Daoy (cell line): ENCODE measurements at regions not wholly inside any gene's neighbourhood (a gene's known extent, or its start where the extent isn't known, plus 50 kb on each side); places are given as distances from the start of the nearest gene placed in this dataset.

Source experiments
- DNase-seq: peaks from one replicate; pipeline ENCODE4 v3.0.0-alpha.2; 2015; ENCODE audit warnings: low read depth

DNA sequence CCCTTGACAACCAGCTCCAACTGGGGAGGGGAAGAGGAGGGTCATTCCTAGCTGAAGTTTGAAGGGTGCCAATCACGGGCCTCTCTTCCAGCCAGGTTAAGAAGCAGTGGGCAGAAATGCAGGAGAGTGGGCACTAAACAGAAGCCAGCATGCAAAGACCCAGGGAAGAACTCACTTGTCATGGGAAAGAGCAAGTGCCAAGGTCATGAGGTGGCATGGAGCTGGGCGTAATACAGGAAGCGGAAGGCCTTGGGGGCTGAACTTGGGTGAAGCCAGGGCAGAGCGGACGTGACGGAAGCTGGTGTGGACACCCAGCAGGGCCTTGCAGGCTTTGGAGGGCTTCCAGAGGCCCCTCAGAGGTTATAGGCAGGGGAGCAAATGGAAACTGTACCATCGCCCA, 302.1 kb downstream of the MAF start:
- no peak for DNase-seq

DNA sequence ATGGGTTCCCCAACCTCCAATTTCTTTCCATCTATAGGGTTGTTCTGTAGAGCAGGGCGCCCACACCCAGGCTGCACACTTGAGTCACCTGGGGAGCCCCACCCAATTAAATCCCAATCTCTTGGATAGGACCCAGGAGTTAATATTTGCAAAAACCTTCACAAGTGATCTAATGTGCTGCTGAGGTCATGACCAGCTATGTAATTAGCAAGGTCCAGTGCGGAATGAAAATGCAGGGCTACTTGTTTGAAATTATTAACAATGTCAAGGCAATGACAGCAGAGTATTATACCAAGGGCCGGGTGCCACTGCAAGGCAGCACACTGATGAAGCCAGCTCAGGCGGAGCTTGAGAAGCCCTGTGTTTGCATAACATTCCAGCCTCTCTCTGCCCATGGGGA, 302.7 kb downstream of the MAF start:
- DNase-seq, result no peak

GRCh38 chr16:79297296-79297695, 303.2 kb downstream of the MAF start:
- no peak for DNase-seq

- DNase-seq, result no peak
Observed at GRCh38 chr16:79296491-79296890, 304.0 kb downstream of the MAF start.

DNA sequence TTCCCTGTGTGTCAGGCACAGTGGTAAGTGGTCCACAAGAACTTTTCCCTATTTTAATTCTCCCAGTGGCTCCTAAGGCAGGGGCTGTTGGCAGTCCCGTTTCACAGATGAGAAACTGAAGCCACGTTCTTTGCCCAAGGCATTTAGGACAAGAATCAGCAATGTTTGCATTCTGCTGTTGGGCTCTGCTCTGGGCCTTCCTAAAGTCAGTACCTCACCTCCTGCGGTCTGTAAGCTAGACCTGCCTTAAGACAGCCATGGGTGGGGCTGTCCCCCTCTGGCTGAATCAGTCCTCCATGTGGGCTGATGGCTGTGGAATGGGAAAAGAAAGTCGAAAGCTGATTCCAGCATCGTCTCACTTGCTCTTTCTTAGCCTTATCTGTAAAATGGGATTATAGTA, 304.8 kb downstream of the MAF start:
- DNase-seq, result no peak

GRCh38 chr16:79295162-79295561, 305.4 kb downstream of the MAF start:
- no peak for DNase-seq

DNA sequence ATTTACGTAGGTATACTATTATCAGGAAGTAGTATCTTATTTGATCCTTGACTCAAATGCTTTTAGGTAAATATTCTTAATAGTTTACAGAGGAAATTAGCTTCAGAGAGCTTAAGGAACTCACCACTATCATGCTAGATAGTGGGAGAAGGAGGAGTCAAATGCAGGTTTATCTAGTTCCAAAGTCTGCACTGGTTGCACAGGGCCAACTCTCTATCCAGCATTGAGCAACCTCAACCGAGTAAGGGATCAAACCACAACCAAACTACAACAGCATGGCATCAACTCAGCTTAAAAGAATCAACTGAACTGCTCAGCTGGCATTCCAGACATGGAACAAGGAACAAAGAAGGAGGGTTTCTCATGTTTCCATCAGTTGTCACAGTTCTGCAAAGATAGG, 306.0 kb downstream of the MAF start:
- no peak for DNase-seq

DNA sequence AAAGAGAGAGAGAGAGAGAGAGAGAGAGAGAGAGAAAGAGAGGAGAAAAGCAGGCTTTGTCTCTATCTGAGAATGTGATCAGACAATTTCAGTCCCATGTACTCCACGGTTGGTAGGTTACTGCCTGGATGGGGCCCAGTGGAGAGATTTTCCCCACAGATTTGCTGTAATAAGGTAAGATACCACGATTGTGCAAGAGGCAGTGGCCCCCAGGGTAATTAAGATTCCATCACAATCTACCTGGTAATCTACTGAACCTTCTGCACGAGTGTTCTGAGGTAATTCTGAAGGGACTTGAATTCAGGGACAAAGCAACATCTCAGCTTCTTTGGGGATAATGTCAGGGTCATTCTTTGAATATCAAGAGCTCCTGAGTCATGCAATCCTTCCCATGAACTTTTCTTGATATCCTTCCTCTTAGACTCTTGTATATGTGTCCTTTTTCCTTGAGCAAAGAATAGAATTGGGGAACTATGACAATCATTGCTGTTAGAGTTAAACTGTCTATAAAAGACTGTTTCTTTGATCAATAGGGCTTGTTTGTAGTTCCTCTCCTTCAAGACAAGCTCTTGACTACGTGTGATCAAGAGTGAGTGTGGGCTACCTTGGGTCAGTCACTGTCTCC, 306.6 kb downstream of the MAF start:
- no peak for DNase-seq

DNA sequence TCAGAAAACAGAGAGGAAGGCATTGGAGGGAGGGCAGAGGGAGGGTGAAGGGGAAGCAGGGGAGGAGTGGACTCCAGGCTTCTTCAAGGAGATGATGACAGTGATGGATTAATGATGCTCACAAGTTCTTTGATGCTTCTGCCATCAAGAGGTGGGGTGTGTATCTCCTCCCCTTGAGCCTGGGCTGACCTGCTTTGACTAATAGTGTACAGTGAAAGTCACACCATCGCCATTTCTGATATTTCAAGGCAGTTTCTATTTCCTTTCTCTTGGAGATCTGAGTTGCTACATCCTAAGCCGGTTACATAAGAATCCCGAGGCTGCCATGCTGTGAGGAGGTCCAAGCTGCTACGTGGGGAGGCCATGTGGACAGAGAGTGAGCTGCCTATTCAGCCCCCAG, 312.5 kb downstream of the MAF start:
- DNase-seq, result no peak

- DNase-seq, result no peak
Observed at GRCh38 chr16:79287424-79287917, 313.1 kb downstream of the MAF start.

DNA sequence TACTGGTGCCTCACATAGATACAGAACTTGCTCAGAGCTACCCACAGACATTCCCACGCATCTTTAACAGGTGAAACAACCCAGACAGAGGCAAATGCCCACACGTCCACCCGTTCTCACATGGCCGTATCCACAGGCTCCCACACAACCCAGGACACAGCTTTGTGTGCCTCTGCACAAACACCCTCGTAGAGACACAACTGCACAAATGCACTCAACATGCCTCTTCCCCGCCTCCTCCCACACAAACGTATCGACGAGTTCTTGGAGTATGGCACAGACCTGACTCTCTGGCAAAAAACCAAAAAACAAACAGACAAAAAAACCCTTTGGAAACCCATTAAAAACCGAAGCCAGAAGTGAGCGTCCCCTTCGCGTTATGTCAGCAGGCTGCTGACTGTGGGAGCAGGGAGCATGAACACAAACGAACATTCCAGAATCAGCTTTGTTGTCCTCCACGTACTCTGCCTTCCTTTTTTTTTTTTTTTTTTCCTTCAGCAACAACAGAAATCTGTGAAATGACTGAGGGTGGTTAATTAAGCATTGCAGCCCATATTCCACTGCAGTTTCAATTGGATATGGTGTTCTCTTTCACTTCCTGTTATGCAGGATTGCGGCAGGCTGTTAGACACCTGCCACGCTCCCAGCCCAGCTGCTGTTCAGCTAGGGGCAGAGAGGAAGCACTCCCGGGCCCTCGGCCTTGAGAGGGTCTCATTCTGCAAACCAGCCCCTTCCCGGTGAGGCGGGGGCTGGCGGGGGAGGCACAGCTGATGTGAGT, 313.7 kb downstream of the MAF start:
- DNase-seq, result peak; percentile 27

DNA sequence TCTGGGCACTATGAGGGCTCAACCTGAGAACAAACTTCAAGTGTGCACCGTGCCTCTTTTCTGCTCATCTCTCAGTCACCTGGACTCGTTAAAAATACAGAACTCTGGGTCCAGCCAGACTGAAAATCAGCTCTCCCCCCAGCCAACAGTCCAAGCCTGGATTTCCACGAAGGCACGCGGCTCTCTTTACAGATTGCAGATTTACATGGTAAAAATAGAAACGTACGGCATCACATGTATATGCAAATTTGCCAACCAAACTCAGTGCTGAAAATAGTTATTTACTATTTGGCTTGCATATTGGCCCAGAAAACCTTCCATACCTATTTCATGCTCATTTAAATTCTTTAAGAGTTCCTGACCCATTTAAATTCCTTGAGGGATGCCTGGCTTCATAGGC, 315.8 kb downstream of the MAF start:
- no peak for DNase-seq

DNA sequence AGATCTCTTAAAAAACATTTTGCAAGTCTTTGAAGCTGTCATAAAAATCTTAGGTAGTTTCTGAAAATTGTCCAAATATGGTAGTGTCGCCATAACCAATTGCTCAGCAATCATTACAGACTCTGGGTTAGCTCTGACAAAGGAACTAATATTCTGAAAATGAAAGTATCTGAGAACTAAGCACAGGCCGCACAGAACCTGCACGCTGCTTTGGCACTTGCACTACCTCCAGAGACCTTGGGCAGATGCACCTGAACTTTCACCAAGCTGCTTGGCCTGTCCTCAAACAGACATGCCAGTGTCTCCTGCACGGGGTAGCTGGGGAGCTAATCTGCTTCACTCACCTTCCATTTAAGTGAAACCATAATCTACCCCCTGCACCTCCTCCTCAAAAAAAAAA, 317.0 kb downstream of the MAF start:
- DNase-seq, result no peak

GRCh38 chr16:79282806-79283205, 317.7 kb downstream of the MAF start:
- DNase-seq, result no peak

DNA sequence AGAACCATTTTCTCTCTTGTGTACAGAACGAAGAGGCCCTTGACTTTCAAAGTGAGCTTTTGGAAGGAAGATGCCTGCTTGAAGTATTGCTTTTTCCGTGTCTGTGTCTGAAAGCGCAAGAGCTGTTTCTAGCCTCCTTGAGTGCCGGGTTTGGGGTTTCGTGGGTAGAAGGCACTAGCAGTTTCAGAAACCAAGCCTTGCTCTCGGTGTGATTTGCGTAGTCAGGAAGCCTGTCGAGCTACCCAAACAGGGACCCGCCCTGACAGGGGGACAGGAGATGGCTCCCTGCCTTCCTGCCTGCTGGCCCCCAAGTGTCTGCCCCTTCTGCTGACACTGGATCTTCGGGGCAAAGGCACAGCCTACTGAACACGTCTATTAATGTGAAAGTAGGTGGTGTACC, 322.0 kb downstream of the MAF start:
- no peak for DNase-seq

DNA sequence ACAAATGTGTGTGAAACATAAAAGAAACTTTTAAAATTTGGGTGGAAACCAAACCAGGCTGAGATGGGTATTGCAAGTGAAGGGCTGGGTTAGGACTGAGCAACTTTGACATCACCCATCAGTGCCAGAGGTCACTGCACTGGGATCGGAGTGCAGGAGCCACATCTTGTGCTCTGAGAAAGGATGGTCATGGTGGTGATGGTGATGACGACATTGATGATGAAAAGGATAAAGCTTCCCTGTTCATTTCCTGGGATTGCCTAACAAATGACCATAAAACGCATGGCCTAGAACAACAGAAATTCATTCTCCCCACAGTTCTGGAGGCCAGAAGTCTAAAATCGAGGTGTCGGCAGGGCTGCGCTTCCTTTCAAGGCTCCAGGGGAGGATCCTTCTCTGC, 324.0 kb downstream of the MAF start:
- no peak for DNase-seq

- no peak for DNase-seq
Observed at GRCh38 chr16:79274264-79274663, 326.3 kb downstream of the MAF start.

- no peak for DNase-seq
Observed at GRCh38 chr16:79272141-79272577, 328.4 kb downstream of the MAF start.

GRCh38 chr16:79271583-79271982, 329.0 kb downstream of the MAF start:
- no peak for DNase-seq

DNA sequence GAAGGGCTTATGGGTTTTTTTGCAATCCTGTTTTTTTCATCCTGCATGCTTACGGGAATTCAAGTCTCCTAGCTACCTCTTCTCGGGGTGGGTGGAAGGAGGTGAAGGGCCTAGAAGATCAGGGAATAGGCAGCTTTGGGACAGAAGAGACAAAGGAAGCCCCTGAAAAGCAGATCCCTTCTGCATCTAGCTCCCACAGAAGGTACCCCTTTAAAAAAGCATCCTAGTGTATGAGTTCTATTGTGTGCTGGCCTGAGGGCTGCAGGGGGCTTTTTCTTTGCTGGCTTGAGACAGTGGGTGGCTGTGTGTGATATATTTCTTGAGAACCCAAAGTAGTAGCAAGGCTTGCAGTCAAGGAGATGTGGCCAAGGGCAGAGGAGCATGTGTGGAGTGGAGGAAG, 330.5 kb downstream of the MAF start:
- DNase-seq, result no peak

GRCh38 chr16:79269211-79269863, 331.2 kb downstream of the MAF start:
- no peak for DNase-seq

DNA sequence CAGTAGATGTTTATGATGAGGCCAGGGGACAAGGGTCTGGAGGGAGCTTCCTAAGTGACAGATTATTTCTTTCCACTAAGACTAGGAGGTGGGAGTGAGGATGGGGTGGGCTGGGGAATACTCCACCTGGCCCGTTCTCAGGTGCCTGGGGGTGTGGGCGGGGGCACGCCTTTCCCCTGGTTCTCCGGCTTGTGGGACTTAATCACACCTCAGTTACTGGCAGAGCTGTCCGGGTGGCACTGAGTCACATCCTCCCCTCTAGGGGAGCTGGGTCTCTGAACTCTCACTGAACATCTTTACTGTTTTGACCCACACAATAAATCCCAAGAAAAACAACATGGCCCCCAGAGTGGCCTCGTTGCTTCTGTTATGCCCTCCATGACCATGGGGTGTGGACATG, 332.8 kb downstream of the MAF start:
- DNase-seq, result peak; percentile 58

DNA sequence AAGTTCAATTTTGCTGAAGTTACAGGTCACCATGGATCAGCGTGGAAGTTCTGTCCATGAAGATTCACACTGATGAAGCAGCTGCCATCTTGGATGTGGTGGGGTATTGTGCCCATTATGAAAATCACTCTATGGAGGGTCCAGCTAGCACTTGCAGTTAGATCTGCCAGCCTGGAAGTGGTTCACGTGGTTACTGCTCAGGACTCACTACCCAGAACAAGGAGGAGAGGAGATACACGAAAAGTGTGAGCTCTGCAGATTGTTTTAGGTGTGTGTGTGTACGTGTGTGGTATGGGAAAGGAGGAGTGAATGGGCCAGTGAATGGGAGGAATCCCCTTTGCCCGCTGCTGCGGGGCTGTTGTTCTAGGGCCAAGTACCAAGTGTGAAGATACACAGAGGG, 333.4 kb downstream of the MAF start:
- no peak for DNase-seq
